Keratinocyte (primary cell): ENCODE measurements at regions not wholly inside any gene's neighbourhood (a gene's known extent, or its start where the extent isn't known, plus 50 kb on each side); places are given as distances from the start of the nearest gene placed in this dataset.

ENCODE experiments used
- DNase-seq: peaks from one replicate; pipeline ENCODE4 v3.0.0-alpha.2; 2011; ENCODE audit warnings: low read depth, missing footprints, low spot score
- FAIRE-seq: peaks from 2 replicates; lab custom pipeline; 2011; peaks lifted over from hg19 to GRCh38; lab: Jason Lieb, UNC
- H2AFZ ChIP-seq: 2 replicates; pipeline ENCODE4 v1.6.0; 2012; ENCODE audit warnings: low read length, control low read depth, inconsistent platforms; ENCODE audit not compliant: control insufficient read depth
- H3K27ac ChIP-seq: 2 replicates; pipeline ENCODE4 v1.5.1; 2011; ENCODE audit warnings: low read length; ENCODE audit not compliant: control insufficient read depth, insufficient read depth
- H3K27me3 ChIP-seq: 3 replicates; pipeline ENCODE4 v1.6.0; 2011; ENCODE audit warnings: low read length; ENCODE audit not compliant: control insufficient read depth, insufficient read depth; ENCODE audit errors: extremely low read depth
- H3K36me3 ChIP-seq, 2 experiments: 2 replicates in 1 of 2; 3 replicates in 1 of 2; pipeline ENCODE4 v1.5.1; 2011; ENCODE audit warnings: low read length in 2 of 2, mild to moderate bottlenecking in 1 of 2; ENCODE audit not compliant: control insufficient read depth in 2 of 2, insufficient read depth in 2 of 2; ENCODE audit errors: extremely low read depth in 1 of 2
- H3K4me1 ChIP-seq: 3 replicates; pipeline ENCODE4 v1.5.1; 2011; ENCODE audit warnings: low read length; ENCODE audit not compliant: control insufficient read depth, insufficient read depth; ENCODE audit errors: extremely low read depth
- H3K4me2 ChIP-seq: 3 replicates; pipeline ENCODE4 v1.6.0; 2011; ENCODE audit warnings: low read depth, low read length; ENCODE audit not compliant: control insufficient read depth, insufficient read depth; ENCODE audit errors: extremely low read depth
- H3K4me3 ChIP-seq, 3 experiments: fragments of 200-600 bp in 1 of 3; sonication (generic) in 1 of 3; 2 replicates in 2 of 3; 3 replicates in 1 of 3; pipeline ENCODE4 v1.5.1; 2011 to 2016; ENCODE audit warnings: low read length in 3 of 3, mild to moderate bottlenecking in 3 of 3, control low read depth in 2 of 3, inconsistent platforms in 1 of 3, low read depth in 1 of 3, mixed read lengths in 1 of 3, mixed run types in 1 of 3, moderate library complexity in 1 of 3; ENCODE audit not compliant: control insufficient read depth in 2 of 3, insufficient read depth in 2 of 3; ENCODE audit errors: extremely low read depth in 1 of 3
- H3K79me2 ChIP-seq: 2 replicates; pipeline ENCODE4 v1.6.0; 2012; ENCODE audit warnings: low read length; ENCODE audit not compliant: control insufficient read depth, insufficient read depth
- H3K9ac ChIP-seq: 3 replicates; pipeline ENCODE4 v1.6.0; 2011; ENCODE audit warnings: low read length; ENCODE audit not compliant: control insufficient read depth, insufficient read depth; ENCODE audit errors: extremely low read depth
- H3K9me1 ChIP-seq: 3 replicates; pipeline ENCODE4 v1.6.0; 2011; ENCODE audit warnings: low read length; ENCODE audit not compliant: control insufficient read depth, insufficient read depth; ENCODE audit errors: extremely low read depth
- H3K9me3 ChIP-seq: 2 replicates; pipeline ENCODE4 v1.5.1; 2012; ENCODE audit warnings: low read depth, low read length; ENCODE audit not compliant: control insufficient read depth
- H4K20me1 ChIP-seq: 3 replicates; pipeline ENCODE4 v1.6.0; 2011; ENCODE audit warnings: low read length; ENCODE audit not compliant: control insufficient read depth, insufficient read depth; ENCODE audit errors: extremely low read depth
- EZH2 ChIP-seq: IDR thresholded peaks from one replicate; pipeline ENCODE4 v1.6.1; 2012; ENCODE audit warnings: inconsistent platforms, mild to moderate bottlenecking, low read length, moderate library complexity
- dilution Hi-C: fragments of 300-500 bp; cut with MboI; formaldehyde crosslinking; loops from one replicate; pipeline ENCODE4 v1.7.0; 2020; ENCODE audit warnings: low sequenced_read_pairs; ENCODE audit not compliant: extremely low pct_ligation_motif_present
- TF ChIP-seq, protein P1 (sequence below), 3 experiments: IDR thresholded peaks in 1 of 3; conservative IDR thresholded peaks in 1 of 3; optimal IDR thresholded peaks in 1 of 3; 2 replicates in 2 of 3; 3 replicates in 1 of 3; pipeline versions ENCODE3 to v1.5.1; 2011; ENCODE audit warnings: low read length in 3 of 3, mild to moderate bottlenecking in 3 of 3, moderate library complexity in 2 of 3, control low read depth in 1 of 3, inconsistent platforms in 1 of 3; ENCODE audit not compliant: insufficient read depth in 2 of 3; ENCODE audit errors: extremely low read depth in 1 of 3

DNA sequence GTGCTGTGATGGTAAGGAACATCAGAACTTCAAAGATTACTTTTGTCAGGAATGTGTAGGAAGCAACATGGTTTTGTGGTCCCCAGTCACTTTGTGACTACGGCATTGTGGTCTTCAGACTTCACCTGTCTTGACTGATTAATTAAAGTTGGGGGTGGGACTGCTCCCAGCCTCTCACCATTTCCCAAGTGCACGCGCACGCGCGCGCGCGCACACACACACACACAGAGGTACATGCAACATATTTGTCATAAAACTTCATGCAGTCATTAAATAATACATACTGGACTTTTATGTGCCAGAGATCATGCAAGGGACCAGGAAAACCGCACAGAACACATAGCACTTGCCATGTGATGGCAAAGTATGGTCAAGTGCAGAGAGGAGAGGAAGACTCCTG, 181.2 kb downstream of the EVX1 start:
- H3K9ac ChIP-seq, result no peak overlapping the region
- H3K27ac ChIP-seq, result no peak overlapping the region
- no peak for FAIRE-seq
- peak overlapping the region in 1 of 3 experiments; percentile 13 for H3K4me3 ChIP-seq
- no peaks in the 10 kb centered on the region for H3K36me3 ChIP-seq
- no peak overlapping the region for H2AFZ ChIP-seq
- no peaks in the 10 kb centered on the region for H4K20me1 ChIP-seq
- no peaks in the 10 kb centered on the region for H3K79me2 ChIP-seq
- H3K4me2 ChIP-seq, result peak overlapping the region; percentile 61
- dilution Hi-C loops, result no loop called here
- DNase-seq, result no peak
- no peaks in the 10 kb centered on the region for H3K27me3 ChIP-seq
- peaks cover 18% of the 10 kb centered on the region for H3K4me1 ChIP-seq
- no peaks in the 10 kb centered on the region for H3K9me3 ChIP-seq
- no peaks in the 10 kb centered on the region for H3K9me1 ChIP-seq
- no peak for TF ChIP-seq EZH2
- TF ChIP-seq, protein P1, sequence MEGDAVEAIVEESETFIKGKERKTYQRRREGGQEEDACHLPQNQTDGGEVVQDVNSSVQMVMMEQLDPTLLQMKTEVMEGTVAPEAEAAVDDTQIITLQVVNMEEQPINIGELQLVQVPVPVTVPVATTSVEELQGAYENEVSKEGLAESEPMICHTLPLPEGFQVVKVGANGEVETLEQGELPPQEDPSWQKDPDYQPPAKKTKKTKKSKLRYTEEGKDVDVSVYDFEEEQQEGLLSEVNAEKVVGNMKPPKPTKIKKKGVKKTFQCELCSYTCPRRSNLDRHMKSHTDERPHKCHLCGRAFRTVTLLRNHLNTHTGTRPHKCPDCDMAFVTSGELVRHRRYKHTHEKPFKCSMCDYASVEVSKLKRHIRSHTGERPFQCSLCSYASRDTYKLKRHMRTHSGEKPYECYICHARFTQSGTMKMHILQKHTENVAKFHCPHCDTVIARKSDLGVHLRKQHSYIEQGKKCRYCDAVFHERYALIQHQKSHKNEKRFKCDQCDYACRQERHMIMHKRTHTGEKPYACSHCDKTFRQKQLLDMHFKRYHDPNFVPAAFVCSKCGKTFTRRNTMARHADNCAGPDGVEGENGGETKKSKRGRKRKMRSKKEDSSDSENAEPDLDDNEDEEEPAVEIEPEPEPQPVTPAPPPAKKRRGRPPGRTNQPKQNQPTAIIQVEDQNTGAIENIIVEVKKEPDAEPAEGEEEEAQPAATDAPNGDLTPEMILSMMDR (optimal IDR thresholded peaks at IDR 0.05 in 1 of 3, IDR thresholded peaks at IDR 0.05 in 1 of 3, conservative IDR thresholded peaks at IDR 0.05 in 1 of 3; ENCODE audit: extremely low read depth in 1 of 3, insufficient read depth in 2 of 3, low read length in 3 of 3), result no peak

DNA sequence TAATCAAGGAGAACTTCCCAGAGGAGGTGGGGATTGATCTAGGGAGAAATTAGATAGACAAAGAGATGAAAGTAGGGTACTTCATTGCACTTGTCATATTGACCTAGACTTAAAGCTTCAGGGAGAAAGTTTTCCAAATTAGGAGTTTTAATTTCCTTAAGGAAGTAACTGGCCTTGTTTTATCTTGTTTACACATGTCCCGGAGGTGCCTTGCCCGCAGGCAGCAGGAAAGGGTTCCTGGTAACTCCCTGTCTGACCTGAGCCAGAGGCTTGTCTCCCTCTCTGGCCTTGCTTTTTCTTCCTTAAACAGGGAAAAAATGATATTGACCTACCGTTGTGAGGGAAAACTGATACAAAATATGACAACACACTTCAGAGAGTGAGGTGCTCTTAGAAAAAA, 181.6 kb downstream of the EVX1 start:
- H2AFZ ChIP-seq, result peak overlapping the region; percentile 59
- peak overlapping the region; percentile 61 for H3K4me2 ChIP-seq
- FAIRE-seq (peak; percentile 61), DNase-seq (no peak)
- no peaks in the 10 kb centered on the region for H3K27me3 ChIP-seq
- H3K36me3 ChIP-seq, result no peaks in the 10 kb centered on the region
- H3K4me3 ChIP-seq, result peak overlapping the region in 1 of 3 experiments; percentile 13
- no peaks in the 10 kb centered on the region for H3K9me1 ChIP-seq
- H3K4me1 ChIP-seq, result peaks cover 18% of the 10 kb centered on the region
- TF ChIP-seq, protein P1 (optimal IDR thresholded peaks at IDR 0.05 in 1 of 3, IDR thresholded peaks at IDR 0.05 in 1 of 3, conservative IDR thresholded peaks at IDR 0.05 in 1 of 3; ENCODE audit: extremely low read depth in 1 of 3, insufficient read depth in 2 of 3, low read length in 3 of 3), result no peak
- no peak for TF ChIP-seq EZH2
- no peaks in the 10 kb centered on the region for H3K9me3 ChIP-seq
- H4K20me1 ChIP-seq, result no peaks in the 10 kb centered on the region
- H3K79me2 ChIP-seq, result no peaks in the 10 kb centered on the region
- no peak overlapping the region for H3K9ac ChIP-seq
- no peak overlapping the region for H3K27ac ChIP-seq
- dilution Hi-C loops, result no loop called here
